Fibroblast of gingiva (primary cell): ENCODE measurements at regions not wholly inside any gene's neighbourhood (a gene's known extent, or its start where the extent isn't known, plus 50 kb on each side); places are given as distances from the start of the nearest gene placed in this dataset.

Experiments used
- DNase-seq: peaks from one replicate; pipeline ENCODE4 v3.0.0-alpha.2; 2011; ENCODE audit warnings: low read depth

DNA sequence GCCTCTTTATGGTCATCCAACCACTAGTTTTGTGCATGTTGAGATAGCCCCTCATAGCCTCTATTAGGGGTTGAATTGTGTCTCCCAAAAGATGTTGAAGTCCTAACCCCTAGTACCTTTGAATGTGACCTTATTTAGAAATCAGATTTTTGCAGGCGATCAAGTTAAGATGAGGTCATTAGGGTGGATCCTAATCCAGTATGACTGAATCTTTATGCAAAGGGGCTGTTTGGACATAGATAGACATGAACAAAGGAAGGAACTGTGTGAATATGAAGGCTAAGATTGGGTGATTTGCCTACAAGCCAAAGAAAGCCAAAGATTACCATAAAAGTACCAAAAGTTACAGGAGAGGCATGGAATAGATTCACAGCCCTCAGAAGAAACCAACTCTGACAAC, 209.6 kb downstream of the NUAK1 start:
- DNase-seq: no peak

DNA sequence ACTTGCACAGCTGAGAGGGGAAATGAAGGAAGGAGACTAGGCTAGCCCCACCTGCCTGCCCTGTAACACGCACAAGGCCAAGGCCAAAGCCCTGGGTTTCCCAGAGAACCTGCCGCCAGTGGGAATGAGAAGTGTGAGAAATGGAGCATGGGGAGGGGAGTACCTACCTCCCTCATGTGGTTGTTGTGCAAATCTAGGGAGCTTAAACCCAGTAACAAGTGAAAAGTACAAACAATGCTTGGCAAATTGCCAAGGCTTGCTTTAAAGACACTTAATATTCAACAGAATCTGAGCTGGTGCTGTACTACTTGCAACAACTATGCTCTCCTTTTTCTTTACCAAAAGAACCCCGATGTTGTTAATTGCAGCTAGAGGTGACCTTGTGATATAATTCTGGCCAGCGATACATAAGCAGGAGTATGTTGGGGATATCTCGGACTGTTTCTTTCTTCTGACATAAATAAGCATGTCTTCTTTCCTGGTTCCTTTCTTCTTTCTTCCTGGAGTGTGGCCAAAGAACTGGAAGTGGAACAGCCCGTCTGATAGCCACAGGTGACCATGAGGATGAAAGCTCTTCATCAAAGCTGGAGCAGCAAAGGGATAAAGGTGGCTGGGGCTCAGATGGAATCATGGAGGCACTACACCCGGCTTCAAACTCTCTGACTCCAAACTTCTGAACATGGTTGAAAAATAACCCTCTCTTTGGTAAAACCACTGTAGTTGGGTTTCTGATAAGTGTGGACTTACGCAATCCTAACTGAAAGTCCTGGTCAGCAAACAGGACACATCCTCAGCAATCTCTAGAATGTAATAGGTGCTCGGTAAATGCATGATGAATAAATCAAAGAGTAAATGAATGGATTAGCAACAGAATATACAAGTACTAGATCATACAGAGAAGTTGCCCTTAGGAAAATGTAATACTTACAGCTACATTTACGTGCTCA, 207.9 kb downstream of the NUAK1 start:
- no peak for DNase-seq

DNA sequence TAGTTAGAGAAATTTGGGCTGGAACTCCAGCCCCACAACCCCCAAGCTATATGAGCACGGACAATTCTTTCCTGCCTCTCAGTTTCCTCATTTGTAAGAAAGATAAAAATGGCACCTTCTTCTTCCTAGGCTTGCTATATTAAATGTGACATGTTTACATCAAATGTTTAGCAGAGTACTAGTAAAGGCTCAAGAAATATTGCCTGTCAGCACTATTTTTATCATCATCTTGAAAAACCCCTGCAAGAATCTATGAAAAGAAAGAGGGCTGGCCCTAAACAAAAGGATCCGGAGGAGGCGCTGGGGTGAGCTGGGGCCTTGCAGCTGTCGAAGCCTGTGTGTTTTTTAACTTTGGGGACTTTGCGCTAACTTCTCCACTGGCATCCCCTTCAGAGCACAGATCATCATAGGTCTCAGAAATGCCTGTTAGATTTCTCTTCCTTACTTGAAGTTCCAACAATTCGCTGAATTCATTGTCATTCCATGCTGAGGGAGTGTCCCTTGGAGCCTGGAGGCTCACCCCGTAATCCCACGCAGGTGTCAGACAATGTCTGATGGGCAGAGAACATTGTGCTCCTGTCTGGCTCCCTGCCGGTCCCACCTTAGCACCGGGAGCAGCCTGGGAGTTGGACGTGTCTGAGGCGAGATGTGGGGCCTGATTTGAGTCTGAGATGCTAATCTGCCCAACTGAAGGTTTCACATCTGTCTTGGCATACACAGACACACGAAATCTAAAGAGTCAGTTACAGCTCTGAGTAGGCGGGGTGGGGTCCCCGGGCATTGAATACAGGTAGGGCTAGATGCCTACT, 206.8 kb downstream of the NUAK1 start:
- no peak for DNase-seq

DNA sequence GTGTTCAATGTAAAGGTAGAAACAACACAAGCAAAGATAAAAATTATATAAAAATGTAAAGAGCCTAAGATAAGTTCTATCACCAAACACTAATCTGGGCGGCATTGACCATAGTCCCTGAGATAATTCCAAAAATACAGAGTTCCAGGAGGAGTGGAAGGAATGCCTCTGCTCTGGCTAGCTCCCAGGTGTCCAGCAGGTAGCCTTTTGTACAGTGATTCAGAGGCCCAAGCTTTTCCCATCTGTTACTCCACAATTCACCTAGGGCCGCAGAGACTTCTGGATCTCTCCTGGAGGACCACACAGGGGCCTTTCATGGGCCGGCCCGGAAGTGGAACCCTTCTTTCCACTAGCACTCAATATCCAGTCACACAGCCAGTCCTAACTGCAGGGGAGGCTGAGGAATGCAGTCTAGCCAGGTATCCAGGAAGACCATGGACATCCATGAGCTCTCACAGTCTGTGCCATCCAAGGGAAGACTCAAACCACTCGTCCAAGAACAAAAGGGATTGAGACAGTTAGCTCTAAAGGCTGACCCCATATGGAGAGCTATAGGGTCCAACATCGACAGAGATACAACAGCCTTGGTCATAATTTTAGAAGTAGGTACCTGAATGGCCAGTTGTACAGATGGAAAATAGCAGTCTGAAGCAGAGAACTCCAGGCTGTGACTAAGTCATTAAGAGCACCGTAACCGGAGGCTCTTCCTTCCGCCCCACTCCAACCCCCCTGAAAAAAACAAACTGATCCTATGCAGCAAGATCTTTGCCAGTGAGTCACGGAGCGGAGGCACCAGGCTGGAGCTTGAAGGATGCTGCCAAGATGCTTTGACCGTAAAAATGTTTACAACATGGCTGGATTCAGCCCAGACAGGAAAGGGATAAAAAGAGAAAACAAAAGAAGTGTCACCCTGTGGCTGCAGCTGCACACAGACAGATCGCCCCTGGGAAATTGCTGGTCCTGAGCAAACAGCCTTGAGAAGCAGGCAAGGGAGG, 204.8 kb downstream of the NUAK1 start:
- DNase-seq: peak; percentile 92

DNA sequence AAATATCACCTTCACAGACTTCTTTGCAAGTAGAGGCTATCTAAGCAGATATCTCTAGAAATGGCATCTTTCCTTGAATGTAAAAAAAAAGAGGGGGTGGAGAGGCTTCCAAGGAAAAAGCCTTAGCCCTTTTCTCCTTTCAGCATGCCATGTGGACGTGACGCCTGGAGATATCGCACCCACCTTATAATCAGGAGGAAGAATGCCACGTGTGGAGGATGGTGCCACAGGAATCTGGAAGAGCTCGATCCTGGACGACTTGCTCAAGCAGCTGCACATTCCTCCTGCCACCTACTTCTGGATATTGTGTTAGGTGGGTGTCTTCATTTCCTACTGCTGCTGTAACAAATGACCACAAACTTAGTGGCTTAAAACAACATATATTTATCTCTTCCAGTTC, 203.6 kb downstream of the NUAK1 start:
- DNase-seq: no peak

DNA sequence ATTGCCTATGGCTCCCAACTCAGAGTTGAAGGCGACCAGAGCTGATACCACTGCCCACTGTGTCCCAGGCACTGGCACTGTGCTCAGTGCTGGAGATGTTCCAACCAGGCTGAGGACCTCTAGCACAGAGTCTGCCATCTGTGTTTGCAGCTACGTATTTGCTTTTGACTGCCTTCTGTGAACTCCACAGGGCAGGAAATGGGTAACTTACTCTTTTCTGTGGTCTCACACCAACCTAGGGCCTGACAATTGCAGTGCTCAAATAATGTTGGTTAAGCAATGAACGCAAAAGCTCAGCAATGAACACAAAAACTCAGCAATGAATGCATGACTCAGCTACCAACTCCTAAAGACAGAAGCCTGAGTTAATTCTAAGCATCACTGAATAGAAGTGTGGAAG, 202.8 kb downstream of the NUAK1 start:
- peak; percentile 6 for DNase-seq

DNA sequence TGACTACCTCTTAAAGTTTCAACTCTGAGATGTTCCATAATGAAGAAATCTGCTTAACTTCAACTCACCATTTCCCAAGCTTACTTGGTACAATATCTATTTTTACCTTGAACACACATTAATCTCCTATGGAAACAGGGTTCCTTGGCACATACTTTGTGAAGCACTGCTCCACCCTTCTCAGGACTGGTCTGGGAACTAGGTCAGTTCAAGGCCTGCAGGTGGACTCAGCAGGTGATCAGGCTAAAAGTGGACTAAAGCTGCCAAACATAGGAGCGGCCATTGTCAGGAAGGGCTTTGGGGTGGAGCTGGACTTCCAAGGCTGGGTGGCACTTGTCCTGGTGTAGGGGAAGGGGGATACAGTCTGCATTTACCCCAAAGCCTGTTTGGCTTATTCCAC, 202.3 kb downstream of the NUAK1 start:
- no peak for DNase-seq

DNA sequence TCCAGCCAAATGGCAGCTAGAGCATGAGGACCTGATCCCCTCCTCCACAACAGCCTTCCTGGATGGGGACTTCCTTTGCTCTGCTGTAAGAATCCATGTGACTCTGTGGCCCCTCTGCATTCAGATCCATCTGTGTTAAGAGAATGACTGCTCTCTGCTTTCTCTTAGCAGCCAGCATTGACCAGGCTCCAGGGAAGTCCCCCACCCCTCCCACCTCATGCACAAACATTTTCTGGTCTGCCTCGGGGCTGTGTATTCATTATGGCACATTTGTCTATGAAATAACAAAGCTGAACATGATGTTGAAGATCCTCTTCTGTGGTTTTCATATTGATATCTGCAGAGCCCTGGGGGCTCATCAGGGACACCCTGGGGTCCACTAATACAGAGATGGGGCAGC, 201.7 kb downstream of the NUAK1 start:
- DNase-seq: no peak

DNA sequence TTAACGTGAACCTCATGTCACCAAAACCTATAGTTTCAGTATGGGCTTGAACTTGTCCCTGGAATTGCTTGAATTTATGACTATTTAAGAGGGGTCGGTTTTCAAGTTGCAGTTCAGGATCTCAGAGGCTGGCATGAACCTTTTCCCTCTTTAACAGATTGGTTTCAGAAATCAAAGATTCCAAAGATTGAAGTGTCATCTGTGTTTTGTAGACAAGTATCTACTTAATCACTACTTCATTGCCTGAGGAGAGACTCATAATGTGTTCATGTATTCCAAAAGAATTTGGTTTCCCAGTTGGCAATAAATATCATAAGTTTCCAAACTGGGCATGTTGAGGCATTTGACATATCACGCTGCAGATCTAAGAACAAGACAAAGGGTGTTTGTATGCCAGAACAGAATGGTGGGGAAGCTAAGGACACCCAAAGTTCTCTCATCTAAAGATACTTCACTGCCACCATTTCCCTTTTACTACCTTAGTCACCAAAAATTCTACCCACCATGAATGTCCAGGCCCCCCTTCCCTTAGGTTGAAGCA, 199.5 kb downstream of the NUAK1 start:
- no peak for DNase-seq

DNA sequence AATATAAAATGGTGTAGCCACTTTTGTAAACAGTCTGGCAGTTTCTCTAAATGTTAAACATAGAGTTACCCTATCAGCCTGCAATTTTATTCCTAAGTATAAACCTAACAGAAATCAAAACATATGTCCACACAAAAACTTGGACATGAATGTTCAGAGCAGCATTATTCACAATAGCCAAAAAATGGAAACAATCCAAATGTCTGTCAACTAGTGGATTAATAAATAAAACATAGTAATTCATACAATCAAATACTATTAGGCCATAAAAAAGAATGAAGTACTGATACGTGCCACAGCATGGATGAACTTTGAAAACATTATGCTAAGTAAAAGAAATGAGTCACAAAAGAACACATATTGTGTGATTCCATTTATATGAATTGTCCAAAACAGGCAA, 196.5 kb downstream of the NUAK1 start:
- DNase-seq: no peak

DNA sequence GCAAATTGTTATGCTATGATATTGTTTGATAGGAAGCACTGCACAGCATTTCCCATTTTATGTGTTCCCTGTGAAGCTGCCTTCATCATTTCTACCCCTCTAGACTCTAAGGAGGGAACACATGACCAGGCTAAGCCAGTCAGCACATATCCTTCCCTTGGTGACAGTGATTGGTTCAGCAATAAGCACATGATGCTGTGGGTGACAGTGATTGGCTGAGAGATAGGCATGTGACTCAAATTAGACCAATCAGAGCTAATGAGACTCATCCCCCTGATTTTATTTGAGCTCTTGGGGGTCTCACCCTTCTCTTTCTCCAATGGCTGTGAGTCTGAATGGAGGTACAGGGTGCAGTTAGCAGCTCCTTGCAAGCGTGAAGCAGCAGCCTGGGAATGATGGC, 195.2 kb downstream of the NUAK1 start:
- no peak for DNase-seq

DNA sequence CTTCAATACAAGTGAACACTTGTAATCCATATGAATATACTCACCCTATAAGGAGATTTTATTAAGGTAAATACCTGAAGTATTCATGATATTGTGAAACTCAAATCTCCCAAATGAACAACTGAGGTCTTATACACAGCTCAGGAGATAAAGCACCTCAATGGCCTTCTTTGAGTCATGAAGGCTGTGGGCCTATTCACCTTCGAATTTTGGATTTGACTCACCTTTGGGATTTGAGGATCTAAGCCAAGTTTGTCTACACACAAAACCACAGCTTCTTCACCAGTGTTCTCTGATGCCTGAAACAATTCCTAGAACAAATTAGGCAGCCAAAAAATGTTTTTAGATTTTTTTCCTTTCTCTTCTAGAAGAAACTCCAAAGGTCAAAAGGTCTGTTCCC, 194.1 kb downstream of the NUAK1 start:
- no peak for DNase-seq

DNA sequence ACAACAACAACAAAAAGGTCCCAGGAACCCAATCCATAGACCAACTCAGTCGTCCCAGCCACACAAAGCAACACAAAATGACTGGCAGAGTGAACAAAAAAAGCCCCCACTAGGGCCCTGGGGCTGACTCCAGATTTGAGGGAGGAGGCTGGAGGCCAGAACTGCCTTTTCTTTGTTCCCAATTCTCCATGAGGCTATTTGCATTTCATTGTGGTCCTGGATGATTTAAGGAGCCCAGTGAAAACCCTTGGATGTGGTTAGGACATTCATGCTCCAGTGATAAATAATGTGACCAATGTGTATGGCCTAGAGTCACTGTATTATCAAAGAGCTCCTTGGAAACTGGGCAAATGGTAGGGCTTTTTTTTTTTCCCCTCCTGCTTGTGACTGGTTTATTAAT, 192.9 kb downstream of the NUAK1 start:
- no peak for DNase-seq

DNA sequence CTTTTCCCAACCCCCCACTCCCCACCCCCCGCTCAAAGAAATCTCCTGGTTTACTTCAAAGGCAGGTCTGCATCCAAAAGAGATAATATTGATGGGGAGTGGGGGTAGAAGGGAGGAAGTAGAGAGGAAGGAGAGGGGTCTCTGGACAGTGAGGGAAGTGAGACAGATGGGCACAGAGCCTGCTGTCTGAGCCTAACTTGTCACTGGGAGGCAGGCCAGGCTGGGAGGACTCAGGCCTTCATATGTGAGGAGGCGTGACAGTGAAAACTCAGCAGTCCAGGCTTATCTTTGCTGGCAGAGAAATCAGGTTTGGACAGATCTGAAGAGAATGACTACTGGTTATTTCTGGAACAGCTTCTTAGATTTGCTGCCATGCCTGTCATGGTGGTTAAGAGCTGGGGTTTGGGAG, 192.3 kb downstream of the NUAK1 start:
- DNase-seq: no peak

DNA sequence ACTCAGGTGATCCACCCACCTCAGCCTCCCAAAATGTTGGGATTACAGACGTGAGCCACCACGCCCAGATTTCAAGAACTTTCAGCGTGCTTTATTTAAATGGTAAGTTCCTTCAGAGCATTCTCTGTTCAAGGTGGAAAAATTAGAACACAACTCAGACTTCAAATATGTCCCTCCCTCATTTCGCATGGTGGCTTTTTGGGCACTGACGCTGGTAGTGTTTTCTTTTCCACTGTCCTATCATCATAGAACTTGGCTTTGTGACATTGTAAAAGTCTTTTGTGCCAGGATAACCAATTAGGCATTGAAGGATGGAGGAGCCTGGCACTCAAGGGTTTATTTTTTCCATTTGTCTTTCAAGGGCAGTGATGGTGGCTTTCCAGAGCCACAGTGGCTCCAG, 190.8 kb downstream of the NUAK1 start:
- no peak for DNase-seq

DNA sequence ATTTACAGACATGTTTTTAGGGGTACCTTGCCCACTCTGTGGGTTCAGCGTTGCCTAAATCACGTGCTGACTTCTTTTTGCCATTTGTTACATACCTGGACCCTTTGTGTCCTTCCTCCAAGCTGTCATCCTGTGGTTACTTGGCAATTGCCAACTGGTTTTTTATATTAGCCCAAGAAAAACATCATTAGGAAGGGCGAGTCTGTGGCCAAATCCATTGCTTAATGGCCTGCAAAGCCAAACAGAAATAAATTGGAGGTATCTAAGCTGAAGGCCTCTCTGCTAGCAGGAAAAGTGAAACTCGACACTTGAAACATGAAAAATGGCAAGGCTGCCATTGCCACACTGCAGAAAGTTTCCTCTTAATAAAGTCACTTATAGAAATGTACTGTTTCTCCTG, 190.4 kb downstream of the NUAK1 start:
- DNase-seq: peak; percentile 22

DNA sequence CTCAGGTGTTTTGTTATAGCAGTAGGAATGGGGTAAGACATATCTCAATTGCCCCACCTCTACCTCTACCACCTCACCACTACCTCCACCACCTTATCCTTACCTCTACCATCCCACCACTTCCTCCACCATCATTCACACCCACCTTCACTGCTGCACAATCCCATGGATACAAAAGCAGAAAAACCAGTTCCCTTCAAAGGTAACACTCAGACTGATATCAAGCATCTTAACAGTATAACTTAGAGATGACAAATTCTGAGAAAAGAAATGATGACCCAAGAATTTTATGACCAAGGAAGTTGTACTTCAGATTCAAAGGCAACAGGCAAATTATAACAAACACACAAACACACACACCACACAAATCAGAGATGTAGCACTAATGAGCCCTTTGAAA, 189.4 kb downstream of the NUAK1 start:
- DNase-seq: no peak

DNA sequence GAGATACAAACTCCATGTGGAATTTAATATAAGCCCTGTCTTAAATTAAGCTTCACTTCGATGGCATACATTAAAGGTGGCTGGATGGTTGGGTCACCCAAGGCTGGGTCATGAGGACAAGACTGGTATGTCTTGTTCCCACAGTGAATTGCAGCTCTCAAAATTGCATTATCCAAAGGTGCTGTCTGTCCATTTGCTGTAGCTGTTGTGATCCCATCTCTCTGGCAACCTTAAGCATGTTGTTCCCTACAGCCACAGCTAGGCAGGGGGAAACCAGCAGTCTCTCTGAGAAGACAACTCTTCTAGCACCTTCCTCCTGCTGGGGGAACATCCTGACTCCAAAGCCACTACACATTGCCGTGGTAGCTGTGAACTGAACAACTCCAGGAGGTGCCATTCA, 187.0 kb downstream of the NUAK1 start:
- DNase-seq: no peak

DNA sequence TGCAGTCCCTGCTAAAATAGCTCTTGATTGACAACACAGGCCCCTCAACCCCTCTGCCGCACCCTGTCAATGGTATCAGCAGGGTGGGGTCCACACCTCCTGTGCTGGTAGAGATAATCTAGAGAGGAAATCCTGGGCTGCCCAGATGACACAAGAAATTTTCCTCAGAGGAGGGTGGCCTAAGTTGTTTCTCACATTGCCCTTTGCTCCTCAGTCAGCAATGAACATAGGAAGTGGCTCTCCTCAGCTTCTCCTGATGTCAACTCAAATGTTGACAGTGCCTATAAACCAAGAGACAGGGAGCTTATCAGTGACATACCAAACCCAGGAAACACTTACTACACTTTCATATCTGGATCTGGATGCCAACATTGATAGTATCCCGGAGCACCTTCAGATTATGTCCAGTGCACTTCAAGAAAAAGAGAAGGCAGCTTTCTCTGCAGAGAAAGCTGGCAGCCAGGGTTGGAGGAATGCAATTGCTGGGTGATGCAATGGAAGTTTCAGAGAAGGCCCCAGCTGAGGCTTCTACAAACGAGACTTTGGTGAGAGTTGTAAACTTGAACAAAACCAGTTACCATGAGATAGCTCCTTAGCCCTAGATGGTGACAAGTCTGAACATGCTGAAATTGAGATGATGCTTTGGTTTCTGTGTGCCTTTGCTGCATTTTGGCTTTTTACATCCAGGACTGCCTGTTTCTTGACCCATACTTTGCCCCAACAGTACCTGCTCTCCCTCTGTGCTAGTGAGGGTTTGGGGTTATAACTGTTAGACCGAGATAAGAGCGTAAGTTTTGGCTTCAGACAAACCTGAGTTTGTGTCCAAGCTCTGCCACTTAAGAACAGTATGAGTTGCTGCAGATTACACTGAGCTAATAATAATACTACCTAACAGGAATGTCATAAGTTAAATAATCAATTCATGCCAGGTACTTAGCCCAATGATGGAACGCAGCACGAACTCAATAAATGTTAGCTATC, 183.5 kb downstream of the NUAK1 start:
- no peak for DNase-seq

DNA sequence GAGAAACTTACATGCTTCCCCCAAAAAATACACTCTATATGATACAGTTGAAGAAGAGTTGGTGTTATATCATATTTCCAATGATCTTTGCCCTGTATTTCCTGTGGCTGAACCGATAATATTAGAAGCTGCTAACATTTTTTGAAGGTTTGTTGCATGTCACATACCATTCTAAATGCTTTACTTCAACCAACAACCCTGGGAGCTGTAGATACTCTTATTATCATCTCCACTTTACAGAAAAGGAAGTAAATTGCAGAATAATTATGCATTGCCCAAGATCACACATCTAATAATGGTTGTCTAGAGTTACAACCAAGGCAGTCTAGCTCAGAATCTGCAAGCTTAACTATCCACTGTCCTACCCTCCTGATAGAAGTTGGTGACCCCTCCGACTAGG, 182.8 kb downstream of the NUAK1 start:
- DNase-seq: no peak
